Activated gamma-delta T cell treated with anti-CD3 and anti-CD28 coated beads, Interleukin-2, amount 50 U/mL, for 16 hours (primary cell): ENCODE measurements at regions not wholly inside any gene's neighbourhood (a gene's known extent, or its start where the extent isn't known, plus 50 kb on each side); places are given as distances from the start of the nearest gene placed in this dataset.

ENCODE experiments used
- DNase-seq: peaks from one replicate; pipeline ENCODE4 v3.0.0-alpha.2; 2020; ENCODE audit warnings: low read depth

DNA sequence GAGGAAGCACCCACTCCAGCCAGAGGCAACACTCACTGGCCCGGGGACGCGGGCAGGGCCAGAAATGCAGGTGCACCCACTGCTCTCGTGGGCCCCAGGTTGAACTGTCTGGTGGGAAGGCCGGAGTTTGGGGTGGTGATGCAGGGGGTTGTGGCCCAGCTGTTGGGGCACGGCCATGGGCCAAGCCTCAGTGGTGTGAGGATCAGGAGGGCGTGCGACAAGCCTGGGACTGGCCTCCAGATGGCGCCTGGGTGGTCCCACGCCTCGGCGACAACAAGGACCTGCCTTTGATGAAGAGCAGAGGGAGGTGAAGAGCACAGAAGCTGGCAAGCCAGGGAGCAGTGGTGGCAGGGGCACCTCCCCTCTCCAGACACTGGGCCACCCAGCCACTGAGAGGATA lies 240.8 kb downstream of the BRD1 start:
- no peak for DNase-seq

DNA sequence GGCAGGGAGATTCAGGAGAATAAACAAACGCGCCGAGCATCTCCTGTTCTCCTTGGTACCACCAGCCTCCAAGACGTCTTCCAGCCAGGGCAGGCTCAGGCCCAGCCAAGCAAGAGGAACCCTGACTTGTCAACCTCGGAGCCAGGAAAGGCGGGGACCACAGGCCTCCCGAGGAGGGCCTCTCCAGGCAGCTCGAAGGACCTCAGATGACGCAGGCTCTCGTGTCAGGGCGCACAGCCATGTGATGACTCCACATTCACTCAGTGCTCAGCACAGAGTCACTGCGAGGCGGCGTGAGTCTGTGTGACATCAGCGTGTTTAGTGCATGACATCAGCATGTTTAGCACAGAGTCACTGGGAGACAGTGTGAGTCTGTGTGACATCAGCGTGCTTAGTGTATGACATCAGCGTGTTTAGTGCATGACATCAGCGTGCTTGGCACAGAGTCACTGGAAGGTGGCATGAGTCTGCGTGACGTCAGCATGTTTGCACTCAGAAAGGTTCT lies 241.4 kb downstream of the BRD1 start:
- DNase-seq, result no peak

- no peak for DNase-seq
Measured at GRCh38 chr22:49585461-49586243, 242.0 kb downstream of the BRD1 start.

- no peak for DNase-seq
Measured at GRCh38 chr22:49583886-49584505, 243.7 kb downstream of the BRD1 start.

GRCh38 chr22:49583341-49583740 lies 244.3 kb downstream of the BRD1 start:
- DNase-seq, result no peak

- no peak for DNase-seq
Measured at GRCh38 chr22:49582678-49583077, 245.0 kb downstream of the BRD1 start.

DNA sequence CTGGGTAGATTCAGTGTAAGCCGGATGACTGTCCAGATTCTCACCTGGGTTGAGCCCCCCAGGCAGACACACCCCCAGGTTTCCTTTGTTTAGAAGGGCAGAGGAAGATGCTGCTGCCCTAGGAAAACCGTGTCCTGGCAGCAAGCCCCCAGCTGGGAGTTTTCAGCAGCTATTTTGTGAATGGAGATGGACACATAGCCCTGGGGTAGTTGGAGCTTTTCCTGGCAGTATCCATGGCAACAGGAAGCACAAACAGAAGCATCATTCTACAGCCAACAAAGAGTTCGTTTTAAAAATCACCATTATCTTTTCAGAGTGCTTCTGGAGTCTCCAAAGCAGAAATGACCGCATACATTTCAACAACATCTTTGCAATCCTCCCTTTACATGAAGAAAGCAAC lies 245.5 kb downstream of the BRD1 start:
- no peak for DNase-seq

DNA sequence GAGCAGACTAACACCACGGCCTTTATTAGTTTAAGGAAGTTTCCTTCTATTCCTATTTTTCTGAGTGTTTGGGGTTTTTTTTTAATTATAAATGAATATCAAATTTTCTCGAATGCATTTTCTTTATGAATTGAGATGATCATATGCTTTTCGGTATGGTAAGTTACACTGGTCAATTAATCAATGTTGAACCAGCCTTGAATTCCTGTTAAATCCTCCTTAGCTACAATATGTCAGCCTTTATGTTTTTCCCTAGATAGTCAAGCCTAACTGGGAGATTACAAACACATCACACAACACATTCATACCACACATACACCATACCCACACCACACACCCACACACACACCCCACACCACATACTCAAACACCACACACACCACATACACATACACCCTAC lies 247.6 kb downstream of the BRD1 start:
- no peak for DNase-seq

- no peak for DNase-seq
Measured at GRCh38 chr22:49577168-49578060, 250.3 kb downstream of the BRD1 start.

DNA sequence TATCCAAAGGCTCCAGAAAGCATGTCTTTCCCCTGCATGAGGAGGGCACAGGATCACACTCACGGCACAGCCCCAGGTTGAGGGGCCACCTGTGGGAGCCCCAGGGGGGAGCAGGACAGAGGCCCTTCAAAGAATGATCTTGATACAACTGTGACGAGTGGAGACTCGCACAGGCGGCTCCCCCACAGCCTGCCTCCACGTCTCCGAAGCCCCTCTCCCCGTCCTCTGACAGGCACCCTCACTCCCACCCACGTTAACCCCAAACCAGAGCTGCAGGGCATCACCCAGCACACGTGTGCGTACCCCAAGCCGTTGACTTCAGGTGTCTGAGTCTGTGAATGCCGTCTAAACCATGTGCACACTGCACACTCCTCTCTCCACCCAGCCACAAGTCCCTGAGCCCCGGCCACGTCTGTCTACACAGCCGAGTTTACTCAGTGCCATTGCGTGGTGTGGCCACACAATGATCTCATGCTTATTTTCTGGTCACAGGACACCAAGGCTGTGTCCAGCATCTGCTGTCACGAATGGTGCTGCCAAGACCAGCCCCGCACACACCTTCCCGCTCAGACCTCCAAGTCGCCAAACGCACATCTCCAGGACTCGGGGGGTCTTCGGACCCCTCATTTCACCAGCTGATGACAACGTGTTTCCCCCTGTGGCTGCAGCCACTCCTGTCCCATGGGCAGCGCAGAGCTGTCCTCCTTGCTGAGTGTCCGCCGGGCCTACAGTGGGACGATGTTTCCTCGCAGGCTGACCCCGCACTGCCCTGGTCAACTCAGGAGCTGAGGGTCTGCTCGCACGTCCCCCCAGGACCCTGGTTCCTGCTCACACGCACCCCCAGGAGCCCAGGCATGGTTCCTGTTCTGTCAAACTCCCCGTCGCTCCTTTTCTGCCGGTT lies 251.2 kb downstream of the BRD1 start:
- no peak for DNase-seq

DNA sequence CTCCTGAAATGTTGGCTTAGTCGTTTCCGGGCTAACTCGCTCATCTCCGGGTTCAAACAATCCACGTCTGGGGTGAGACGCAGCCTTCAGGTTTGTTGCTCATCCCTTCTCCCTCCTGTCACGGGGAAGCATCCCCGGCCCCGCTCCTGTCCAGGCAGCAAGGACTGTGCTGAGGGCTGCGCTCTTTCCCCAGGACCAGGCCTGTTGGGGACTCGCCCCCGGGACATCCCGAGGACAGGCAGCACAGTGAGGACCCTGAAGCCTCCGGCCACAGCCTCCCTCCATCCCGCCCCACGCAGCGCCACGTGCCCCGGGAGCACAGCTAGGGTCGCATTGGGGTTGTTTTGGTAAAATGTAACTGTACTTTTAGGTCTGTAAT lies 252.0 kb downstream of the BRD1 start:
- DNase-seq, result no peak

DNA sequence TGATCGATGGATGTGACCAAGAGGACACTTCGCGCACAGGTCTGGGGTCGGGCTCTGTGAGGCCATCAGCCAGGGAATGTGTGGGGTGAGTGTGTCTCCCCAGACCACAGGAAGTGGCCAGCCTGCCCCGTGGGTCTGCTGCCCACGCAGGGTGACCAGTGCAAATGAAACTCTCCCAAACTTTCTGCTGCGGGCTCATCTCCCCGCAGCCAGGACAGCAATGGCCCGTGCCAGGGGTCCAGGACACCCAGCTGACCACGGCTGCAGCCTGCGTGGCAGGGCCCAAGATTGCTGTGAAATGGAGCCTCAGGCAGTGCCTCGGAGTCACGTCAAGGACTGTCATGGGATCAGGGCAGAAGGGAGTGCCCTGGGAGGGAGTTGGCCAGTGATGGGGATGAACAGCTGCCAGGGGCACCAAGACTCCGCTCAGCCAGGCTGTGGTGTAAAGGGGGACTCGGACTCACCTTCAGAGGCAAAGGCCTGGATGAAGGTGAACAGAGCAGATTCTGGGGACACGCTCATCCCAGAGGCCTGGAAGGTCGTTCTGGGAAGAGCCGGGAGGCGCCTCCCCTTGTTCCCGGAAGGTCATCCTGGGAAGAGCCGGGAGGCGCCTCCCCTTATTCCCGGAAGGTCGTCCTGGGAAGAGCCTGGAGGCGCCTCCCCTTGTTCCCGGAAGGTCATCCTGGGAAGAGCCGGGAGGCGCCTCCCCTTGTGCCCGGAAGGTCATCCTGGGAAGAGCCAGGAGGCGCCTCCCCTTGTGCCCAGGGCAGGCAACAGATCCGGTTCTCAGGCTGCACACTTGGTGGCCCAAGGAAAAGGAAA lies 252.6 kb downstream of the BRD1 start:
- no peak for DNase-seq

DNA sequence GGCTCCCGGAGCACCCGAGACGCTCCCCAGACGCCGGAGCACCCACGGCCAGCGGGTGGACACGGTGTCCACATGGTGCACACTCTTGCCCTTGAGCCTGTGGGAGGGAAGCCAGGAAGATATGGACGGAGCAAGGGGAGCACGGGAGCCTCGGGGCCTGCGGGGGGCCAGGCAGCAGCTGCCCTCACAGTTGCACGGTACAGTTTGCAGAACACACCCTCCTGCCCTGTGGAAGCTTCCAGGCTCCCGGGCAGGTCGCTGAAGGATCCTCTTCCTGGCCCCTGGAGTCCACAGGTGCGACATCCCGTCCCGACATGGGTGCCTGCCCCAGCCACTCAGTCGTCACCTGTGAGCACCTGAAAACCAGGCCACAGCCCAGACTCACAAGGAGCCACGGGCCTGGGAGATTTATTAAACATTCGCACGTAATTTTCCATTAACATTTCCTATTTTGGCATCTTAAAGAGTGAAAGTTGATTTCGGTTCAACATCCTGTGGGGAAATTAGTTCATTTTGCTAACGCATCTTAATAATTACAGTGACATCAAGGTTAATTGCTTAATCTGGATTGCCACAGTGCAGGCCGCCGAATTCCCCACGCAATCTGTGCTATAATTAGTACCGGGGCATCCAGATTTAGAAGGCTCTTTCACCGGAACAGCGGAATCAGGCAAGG lies 253.3 kb downstream of the BRD1 start:
- DNase-seq, result no peak

DNA sequence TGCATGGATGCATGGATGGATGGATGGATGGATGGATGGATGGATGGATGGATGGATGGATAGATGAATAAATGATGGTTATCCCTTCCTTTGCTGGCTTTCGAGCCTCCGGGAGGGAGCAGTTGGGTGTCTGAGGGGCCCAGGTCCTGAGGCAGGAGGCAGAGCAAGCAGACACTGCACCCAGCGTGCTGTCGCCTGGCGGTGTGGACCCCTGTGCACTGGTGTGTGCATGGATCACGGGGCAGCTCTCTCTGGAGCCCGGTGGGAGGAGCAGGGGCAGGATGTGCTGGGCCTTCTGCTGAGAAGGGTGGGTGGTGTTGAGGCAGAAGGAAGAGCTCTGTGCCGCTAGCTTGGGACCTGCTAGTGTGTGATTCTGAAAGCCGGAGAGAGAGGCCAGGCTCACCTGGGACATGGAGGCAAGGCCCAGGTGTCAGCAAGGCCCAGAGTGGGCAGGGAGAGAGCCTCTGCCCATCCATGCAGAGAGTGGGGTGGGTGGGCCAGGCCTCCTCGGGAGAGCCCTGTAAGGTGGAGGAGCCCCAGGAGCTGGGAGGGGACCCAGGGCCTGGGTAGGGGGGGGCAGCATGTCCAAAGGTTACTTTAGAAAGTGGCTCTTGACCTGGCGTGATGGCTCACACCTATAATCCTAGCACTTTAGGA lies 254.4 kb downstream of the BRD1 start:
- DNase-seq, result no peak

- DNase-seq, result no peak
Measured at GRCh38 chr22:49571326-49571725, 256.3 kb downstream of the BRD1 start.

DNA sequence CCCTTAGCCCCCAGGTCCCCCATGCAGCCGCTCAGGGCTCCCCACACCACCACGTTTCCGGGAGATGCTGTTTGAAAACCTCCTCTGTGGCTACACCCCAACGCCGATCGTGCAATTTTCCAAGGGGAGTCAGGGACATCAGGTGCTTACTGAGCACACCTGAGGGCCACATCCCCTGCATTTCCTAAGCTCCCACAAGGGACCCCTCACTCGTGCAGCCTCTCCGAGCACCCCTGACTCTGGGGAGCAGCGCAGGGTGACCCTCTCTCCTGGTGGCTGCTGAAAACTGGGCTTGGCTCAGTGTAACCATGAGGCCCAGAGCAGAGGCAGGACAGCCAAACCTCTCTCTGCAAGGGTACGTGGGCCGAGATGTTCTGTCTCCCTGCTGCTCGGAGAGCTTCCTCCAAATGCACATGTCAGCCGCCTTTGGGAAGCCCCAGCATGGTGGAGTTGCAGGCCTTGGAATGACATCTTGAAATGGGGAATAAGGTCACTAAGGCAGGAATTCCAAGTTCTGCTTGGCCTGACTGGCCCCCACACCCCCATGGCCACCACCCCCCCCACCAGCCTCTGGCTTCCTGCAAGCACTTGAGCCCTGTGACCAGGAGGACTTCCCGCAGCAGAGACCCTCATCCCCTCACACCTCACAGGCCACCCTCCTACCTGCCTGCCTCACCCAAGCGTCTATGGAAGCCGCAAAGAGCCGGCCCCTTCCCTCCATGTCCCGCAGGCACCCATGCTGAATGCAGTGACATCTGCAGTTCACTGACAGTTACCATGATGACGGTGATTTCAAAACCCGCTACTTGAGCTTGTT lies 257.4 kb downstream of the BRD1 start:
- no peak for DNase-seq

DNA sequence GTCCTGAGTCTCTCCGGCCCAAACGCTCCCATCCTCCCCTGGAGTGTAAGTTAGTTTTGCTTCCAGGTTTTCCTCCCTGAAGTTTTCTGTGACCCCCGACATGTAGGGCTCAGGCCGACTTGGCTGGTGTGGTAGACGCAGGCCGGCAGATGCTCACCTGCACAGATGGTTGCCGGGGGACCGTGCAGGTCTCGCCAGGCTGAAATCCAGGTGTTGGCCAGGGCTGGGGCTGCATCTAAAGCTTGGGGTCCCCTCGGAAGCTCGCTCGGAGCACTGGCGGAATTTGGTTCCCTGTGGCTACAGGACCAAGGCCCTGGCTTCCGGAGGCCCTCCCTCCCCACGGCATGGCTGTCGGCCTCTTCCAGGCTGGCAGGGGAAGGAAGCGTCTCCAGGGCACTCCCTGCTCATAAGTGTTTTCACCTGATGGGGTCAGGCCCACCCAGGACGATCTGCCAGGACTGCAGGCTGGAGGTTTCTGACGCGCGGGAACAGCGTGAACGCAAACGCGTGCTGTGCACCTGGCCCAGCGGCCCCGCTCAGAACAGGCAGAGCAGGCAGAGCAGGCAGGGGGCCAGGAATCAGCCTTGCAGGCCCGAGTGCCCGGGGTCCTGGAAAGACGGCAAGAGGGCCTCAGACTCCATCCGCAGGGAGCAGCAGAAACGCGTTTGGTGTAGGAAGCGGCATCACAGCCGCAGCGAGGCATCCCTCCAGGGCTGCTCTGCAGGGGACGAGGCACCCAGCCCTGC lies 258.2 kb downstream of the BRD1 start:
- no peak for DNase-seq

GRCh38 chr22:49568751-49569285 lies 258.9 kb downstream of the BRD1 start:
- no peak for DNase-seq
